Activated CD8-positive, alpha-beta memory T cell treated with anti-CD3 and anti-CD28 coated beads for 48 hours (primary cell): ENCODE measurements at regions not wholly inside any gene's neighbourhood (a gene's known extent, or its start where the extent isn't known, plus 50 kb on each side); places are given as distances from the start of the nearest gene placed in this dataset.

ENCODE experiments used
- DNase-seq, 3 experiments: peaks; one replicate each; pipeline ENCODE4 v3.0.0-alpha.2; 2020; ENCODE audit warnings: low read depth in 2 of 3, low spot score in 2 of 3

- no peak for DNase-seq
These were observed 130.9 kb downstream of the GDAP2 start for GRCh38 chr1:117798550-117798949.

DNA sequence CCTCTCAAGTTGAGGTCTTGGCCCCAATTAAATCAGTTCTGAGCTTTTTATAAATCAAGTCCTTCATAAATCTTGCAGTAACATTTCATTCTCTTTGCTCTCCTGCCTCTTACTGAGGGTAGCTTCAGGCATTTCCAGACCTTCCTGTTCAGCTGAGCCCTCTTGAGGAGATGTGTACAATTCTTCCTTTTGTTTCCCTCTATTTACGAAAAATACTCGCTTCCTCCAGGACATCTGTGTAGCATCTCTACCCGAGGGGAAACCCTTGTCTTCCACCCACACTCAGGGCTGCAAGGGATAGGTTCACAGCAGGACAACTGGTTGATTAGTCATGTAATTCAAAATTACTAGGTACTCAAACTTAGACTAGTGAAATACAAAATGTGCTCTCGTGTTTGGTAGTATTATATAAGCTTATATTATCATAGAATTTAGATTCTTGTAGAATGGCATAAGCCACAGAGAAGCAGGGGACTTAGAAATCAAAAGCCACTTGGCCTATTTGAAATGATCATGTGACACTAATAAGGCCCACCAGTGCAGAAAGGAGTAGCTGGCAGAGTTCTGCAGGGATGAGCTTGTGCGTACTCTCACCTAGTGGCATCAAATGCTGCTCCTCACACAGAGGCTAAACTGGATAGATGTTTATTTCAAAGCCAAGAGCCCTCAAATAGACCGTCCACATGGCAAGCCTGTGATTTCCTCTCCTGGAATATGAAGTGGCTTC is 126.7 kb downstream of the GDAP2 start:
- DNase-seq = no peak

DNA sequence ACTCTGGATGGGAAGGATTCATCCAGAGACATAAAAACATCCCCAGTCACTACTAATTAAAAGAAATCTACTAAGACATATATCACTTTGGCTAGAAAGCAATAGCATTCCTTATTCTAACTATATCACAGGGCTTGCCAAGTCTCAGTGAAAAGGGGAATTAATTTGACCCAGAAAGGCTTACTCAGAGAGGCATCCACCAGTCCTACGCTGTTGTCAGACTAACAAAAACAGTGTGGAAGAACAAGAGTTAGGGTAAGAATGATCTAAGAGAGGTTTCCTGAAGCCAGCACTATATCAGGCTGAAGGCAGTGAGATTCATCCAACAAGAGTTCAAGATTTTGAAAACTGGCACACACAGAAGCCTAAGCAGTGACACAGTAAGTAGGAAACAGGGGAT is 126.1 kb downstream of the GDAP2 start:
- no peak for DNase-seq

DNA sequence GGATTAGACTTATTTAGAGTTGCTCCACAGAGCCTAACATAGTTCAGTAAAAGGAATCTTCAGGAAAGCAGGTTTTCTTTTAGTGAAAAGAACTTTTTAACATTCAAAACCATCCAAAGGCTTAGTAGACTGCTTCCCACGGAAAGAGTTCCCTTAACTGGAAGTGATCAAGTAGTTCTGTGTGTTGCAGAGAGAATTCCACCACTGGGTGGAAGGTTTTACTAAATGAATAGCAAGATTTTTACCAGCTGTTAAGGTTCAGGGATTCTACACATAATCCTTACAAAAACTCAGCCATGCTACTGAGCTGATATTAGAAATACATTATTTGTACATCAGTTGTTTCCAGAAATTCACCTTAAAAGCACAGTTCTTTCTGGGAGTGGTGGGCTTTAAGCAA is 119.7 kb downstream of the GDAP2 start:
- no peak for DNase-seq

DNA sequence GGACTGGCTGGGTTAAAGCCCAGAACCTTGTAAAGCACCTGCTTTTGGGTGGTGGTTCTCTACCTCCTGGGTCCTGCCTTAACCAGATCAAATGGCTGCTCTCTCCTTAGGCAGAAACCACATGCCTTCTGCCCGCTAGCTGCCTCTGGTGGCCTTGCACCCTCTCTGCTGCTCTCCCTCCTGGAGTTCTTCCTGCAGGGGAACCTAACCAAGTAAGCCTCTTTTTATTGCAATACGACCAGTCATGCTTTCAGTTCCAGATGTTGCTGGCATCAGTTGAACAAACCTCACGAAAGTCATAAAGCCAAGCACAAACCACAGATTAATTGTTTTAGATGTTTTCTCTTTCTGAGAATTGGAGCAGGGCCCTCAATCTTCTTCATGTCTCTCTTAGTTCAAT is 118.9 kb downstream of the GDAP2 start:
- no peak for DNase-seq

- no peak for DNase-seq
These were observed 116.4 kb downstream of the GDAP2 start for GRCh38 chr1:117812869-117813511.
